ENCODE measurements at regions not wholly inside any gene's neighbourhood (a gene's known extent, or its start where the extent isn't known, plus 50 kb on each side); places are given as distances from the start of the nearest gene placed in this dataset.
A peak's percentile ranks its signal among the peaks of the same experiment; 100 is the strongest.

- DNase-seq (ENCODE audit: low spot score), result peak; percentile 34
Measured at GRCh38 chr15:77753281-77753873, 120.7 kb upstream of the LINGO1 start.

- no peak for DNase-seq (ENCODE audit: low spot score)
Measured at GRCh38 chr15:77749998-77750540, 117.4 kb upstream of the LINGO1 start.

- no peak for DNase-seq (ENCODE audit: low spot score)
Measured at GRCh38 chr15:77749236-77749997, 116.7 kb upstream of the LINGO1 start.

GRCh38 chr15:77748078-77749064 is 115.7 kb upstream of the LINGO1 start:
- DNase-seq (ENCODE audit: low spot score), result no peak

GRCh38 chr15:77747175-77748077 is 114.7 kb upstream of the LINGO1 start:
- no peak for DNase-seq (ENCODE audit: low spot score)

- DNase-seq (ENCODE audit: low spot score), result no peak
Measured at GRCh38 chr15:77746254-77747174, 113.8 kb upstream of the LINGO1 start.

- no peak for DNase-seq (ENCODE audit: low spot score)
Measured at GRCh38 chr15:77744398-77744797, 111.7 kb upstream of the LINGO1 start.

GRCh38 chr15:77742570-77742969 is 109.9 kb upstream of the LINGO1 start:
- no peak for DNase-seq (ENCODE audit: low spot score)

- DNase-seq (ENCODE audit: low spot score), result no peak
Measured at GRCh38 chr15:77742127-77742526, 109.4 kb upstream of the LINGO1 start.

- no peak for DNase-seq (ENCODE audit: low spot score)
Measured at GRCh38 chr15:77741106-77741505, 108.4 kb upstream of the LINGO1 start.

- DNase-seq (ENCODE audit: low spot score), result no peak
Measured at GRCh38 chr15:77739591-77740378, 107.1 kb upstream of the LINGO1 start.

- no peak for DNase-seq (ENCODE audit: low spot score)
Measured at GRCh38 chr15:77738441-77739302, 106.0 kb upstream of the LINGO1 start.

- DNase-seq (ENCODE audit: low spot score), result no peak
Measured at GRCh38 chr15:77738038-77738370, 105.3 kb upstream of the LINGO1 start.

- DNase-seq (ENCODE audit: low spot score), result no peak
Measured at GRCh38 chr15:77737238-77738037, 104.7 kb upstream of the LINGO1 start.

GRCh38 chr15:77734306-77734705 is 101.6 kb upstream of the LINGO1 start:
- no peak for DNase-seq (ENCODE audit: low spot score)

- DNase-seq (ENCODE audit: low spot score), result no peak
Measured at GRCh38 chr15:77733579-77734300, 101.0 kb upstream of the LINGO1 start.
